ENCODE measurements at regions not wholly inside any gene's neighbourhood (a gene's known extent, or its start where the extent isn't known, plus 50 kb on each side); places are given as distances from the start of the nearest gene placed in this dataset.

GRCh38 chr2:223169830-223170605 is 118.0 kb downstream of the KCNE4 start:
- H3K4me3 Mint-ChIP-seq = no peak overlapping the region
- H3K27ac Mint-ChIP-seq = no peak overlapping the region
- ChIA-PET CTCF (no interaction called here), POLR2A (no interaction called here)
- no peak for TF ChIP-seq ZNF317 (CRISPR knock-in tag; IDR thresholded peaks at IDR 0.05; ENCODE audit: borderline replicate concordance, low read depth)
- TF ChIP-seq NFYB (CRISPR knock-in tag; conservative IDR thresholded peaks at IDR 0.05; ENCODE audit: low read depth) = no peak
- TF ChIP-seq ZNF671 (CRISPR knock-in tag; IDR thresholded peaks at IDR 0.05) = no peak
- TF ChIP-seq GTF2I (CRISPR knock-in tag; conservative IDR thresholded peaks at IDR 0.05) = no peak
- TF ChIP-seq NFE2L1 (CRISPR knock-in tag; IDR thresholded peaks at IDR 0.05) = no peak
- TF ChIP-seq GRHL2 (CRISPR knock-in tag; IDR thresholded peaks at IDR 0.05; ENCODE audit: insufficient replicate concordance, severe bottlenecking) = no peak
- no peaks in the 10 kb centered on the region for H3K27me3 Mint-ChIP-seq (ENCODE audit: low read depth)
- no peak for DNase-seq (ENCODE audit: low spot score)
- no peaks in the 10 kb centered on the region for H3K4me1 Mint-ChIP-seq
- H3K9me3 Mint-ChIP-seq = peaks cover 12% of the 10 kb centered on the region
- ATAC-seq = no peak
- no peaks in the 10 kb centered on the region; the same call in 1 of the 2 replicates for H3K36me3 Mint-ChIP-seq

- Mint-ChIP-seq H3K9me3 (peaks cover 5% of the 10 kb centered on the region), H3K4me1 (no peaks in the 10 kb centered on the region), H3K4me3 (no peak overlapping the region), H3K36me3 (peaks cover 5% of the 10 kb centered on the region; the same call in 1 of the 2 replicates), H3K27me3 (ENCODE audit: low read depth) (no peaks in the 10 kb centered on the region), H3K27ac (no peak overlapping the region)
- DNase-seq (ENCODE audit: low spot score) (no peak), ATAC-seq (no peak)
- TF ChIP-seq NR2C2 (CRISPR knock-in tag; IDR thresholded peaks at IDR 0.05) (no peak), CREB1 (CRISPR knock-in tag; IDR thresholded peaks at IDR 0.05) (no peak), FOXP1 (CRISPR knock-in tag; IDR thresholded peaks at IDR 0.05; ENCODE audit: borderline replicate concordance) (no peak), OVOL2 (CRISPR knock-in tag; IDR thresholded peaks at IDR 0.05; ENCODE audit: borderline replicate concordance) (no peak), IRF2 (CRISPR knock-in tag; IDR thresholded peaks at IDR 0.05; ENCODE audit: borderline replicate concordance, low read depth) (no peak), FOXP4 (CRISPR knock-in tag; IDR thresholded peaks at IDR 0.05) (no peak), SOX15 (CRISPR knock-in tag; IDR thresholded peaks at IDR 0.05) (no peak), ZNF232 (CRISPR knock-in tag; IDR thresholded peaks at IDR 0.05) (no peak), ZNF532 (CRISPR knock-in tag; IDR thresholded peaks at IDR 0.05; ENCODE audit: borderline replicate concordance) (no peak), ZNF423 (CRISPR knock-in tag; IDR thresholded peaks at IDR 0.05) (no peak), TEAD4 (CRISPR knock-in tag; IDR thresholded peaks at IDR 0.05) (no peak), KAT7 (CRISPR knock-in tag; IDR thresholded peaks at IDR 0.05; ENCODE audit: borderline replicate concordance) (no peak), ZNF416 (CRISPR knock-in tag; IDR thresholded peaks at IDR 0.05) (no peak), GTF2I (CRISPR knock-in tag; conservative IDR thresholded peaks at IDR 0.05) (no peak)
- TF ChIP-seq, protein P1, sequence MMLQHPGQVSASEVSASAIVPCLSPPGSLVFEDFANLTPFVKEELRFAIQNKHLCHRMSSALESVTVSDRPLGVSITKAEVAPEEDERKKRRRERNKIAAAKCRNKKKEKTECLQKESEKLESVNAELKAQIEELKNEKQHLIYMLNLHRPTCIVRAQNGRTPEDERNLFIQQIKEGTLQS (CRISPR knock-in tag; conservative IDR thresholded peaks at IDR 0.05) = no peak
- POLR2A ChIA-PET = no interaction called here
- CTCF ChIA-PET = no interaction called here
Observed at GRCh38 chr2:223176970-223177369, 125.0 kb downstream of the KCNE4 start.
